ENCODE measurements at regions not wholly inside any gene's neighbourhood (a gene's known extent, or its start where the extent isn't known, plus 50 kb on each side); places are given as distances from the start of the nearest gene placed in this dataset.

GRCh38 chr3:5072100-5072816 lies 49.8 kb upstream of the ARL8B start:
- TF ChIP-seq CTCF (IDR thresholded peaks at IDR 0.05; ENCODE audit: borderline replicate concordance, extremely low read depth, low read length, poor library complexity, severe bottlenecking) (no peak), EZH2 (IDR thresholded peaks at IDR 0.05; ENCODE audit: borderline replicate concordance, low read depth, low read length, severe bottlenecking) (no peak)
